ENCODE measurements at regions not wholly inside any gene's neighbourhood (a gene's known extent, or its start where the extent isn't known, plus 50 kb on each side); places are given as distances from the start of the nearest gene placed in this dataset.

DNA sequence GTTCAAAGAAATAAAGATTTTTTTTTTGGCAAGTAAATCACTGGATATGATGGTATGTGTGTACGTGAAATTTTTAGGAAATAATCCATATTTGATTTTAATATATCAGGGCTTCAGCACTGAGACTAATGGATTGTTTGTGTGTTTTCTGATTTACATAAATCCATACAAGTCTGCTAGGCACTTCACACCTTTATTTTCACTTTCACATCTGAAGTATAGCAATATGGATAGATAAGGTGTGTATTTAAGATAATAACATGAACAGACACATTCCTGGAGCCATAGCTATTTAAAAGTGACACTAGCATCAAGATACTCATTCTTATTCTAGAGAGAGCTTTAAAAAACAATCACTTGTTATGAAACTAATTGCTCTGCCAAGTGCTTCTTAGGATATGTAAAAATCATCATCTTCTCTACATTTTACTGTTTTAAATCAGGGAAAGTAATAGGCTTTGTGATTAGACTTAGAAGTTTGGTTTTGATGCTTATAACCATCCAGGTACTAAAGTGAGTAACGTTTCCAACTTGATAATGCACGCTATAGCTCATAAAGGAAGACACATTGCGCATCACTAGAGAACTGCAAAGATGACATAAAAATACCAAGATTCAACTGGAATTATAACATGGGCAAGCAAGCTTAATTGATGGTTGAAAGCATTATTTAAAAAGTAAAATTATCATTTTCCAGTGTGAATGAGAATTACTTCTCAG, 208.9 kb downstream of the ZEB2 start:
- H3K4me3 ChIP-seq (replicated peaks; ENCODE audit: low read depth, low read length): no peak overlapping the region
- no peak for DNase-seq (ENCODE audit: low read depth)
- TF ChIP-seq, protein P1, sequence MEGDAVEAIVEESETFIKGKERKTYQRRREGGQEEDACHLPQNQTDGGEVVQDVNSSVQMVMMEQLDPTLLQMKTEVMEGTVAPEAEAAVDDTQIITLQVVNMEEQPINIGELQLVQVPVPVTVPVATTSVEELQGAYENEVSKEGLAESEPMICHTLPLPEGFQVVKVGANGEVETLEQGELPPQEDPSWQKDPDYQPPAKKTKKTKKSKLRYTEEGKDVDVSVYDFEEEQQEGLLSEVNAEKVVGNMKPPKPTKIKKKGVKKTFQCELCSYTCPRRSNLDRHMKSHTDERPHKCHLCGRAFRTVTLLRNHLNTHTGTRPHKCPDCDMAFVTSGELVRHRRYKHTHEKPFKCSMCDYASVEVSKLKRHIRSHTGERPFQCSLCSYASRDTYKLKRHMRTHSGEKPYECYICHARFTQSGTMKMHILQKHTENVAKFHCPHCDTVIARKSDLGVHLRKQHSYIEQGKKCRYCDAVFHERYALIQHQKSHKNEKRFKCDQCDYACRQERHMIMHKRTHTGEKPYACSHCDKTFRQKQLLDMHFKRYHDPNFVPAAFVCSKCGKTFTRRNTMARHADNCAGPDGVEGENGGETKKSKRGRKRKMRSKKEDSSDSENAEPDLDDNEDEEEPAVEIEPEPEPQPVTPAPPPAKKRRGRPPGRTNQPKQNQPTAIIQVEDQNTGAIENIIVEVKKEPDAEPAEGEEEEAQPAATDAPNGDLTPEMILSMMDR (IDR thresholded peaks at IDR 0.05; ENCODE audit: low read length, missing control alignments): no peak

DNA sequence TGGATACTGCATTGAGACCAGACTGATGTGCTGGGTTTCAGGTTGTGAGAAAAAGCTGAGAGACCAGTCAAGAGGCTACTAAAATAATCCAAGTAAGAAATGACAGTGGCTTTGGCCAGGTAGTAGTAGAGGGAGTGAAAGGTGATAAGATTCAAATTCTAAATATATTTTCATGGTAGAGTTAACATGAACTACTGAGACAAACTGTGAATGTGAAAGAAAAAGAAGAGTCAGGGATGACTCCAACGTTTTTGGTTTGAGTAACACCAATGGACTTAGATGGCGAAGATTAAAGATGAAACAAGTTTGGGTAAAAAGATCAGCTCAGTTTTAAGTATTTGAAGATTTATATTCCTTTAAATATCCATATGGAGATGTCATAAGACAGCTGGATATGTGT, 209.4 kb downstream of the ZEB2 start:
- TF ChIP-seq, protein P1 (IDR thresholded peaks at IDR 0.05; ENCODE audit: low read length, missing control alignments): no peak
- DNase-seq (ENCODE audit: low read depth): no peak
- no peak overlapping the region for H3K4me3 ChIP-seq (replicated peaks; ENCODE audit: low read depth, low read length)

DNA sequence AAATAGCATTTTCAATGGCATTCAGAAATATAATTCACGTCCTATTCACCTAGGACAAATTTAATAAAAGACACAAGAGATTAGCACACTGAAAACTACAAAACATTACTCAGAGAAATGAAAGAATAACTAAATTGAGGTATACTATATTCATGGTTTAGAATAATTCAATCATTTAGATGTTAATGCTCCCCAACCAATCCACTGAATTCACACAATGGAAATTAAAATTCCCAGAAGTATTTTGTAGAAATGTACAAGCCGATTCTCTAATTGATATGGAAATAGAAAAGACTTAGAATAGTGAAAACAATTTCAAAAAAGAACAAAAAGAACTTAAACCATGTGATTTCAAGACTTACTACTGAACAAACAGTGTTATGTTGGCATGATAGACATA, 212.2 kb downstream of the ZEB2 start:
- TF ChIP-seq, protein P1 (IDR thresholded peaks at IDR 0.05; ENCODE audit: low read length, missing control alignments): no peak
- H3K4me3 ChIP-seq (replicated peaks; ENCODE audit: low read depth, low read length): no peak overlapping the region
- no peak for DNase-seq (ENCODE audit: low read depth)

GRCh38 chr2:144304202-144304601, 215.7 kb downstream of the ZEB2 start:
- DNase-seq (ENCODE audit: low read depth): no peak
- H3K4me3 ChIP-seq (replicated peaks; ENCODE audit: low read depth, low read length): no peak overlapping the region
- TF ChIP-seq, protein P1 (IDR thresholded peaks at IDR 0.05; ENCODE audit: low read length, missing control alignments): no peak

- no peak for DNase-seq (ENCODE audit: low read depth)
- no peak overlapping the region for H3K4me3 ChIP-seq (replicated peaks; ENCODE audit: low read depth, low read length)
- TF ChIP-seq, protein P1 (IDR thresholded peaks at IDR 0.05; ENCODE audit: low read length, missing control alignments): no peak
Measured at GRCh38 chr2:144300632-144301031, 219.3 kb downstream of the ZEB2 start.

- TF ChIP-seq, protein P1 (IDR thresholded peaks at IDR 0.05; ENCODE audit: low read length, missing control alignments): no peak
- no peak for DNase-seq (ENCODE audit: low read depth)
- H3K4me3 ChIP-seq (replicated peaks; ENCODE audit: low read depth, low read length): no peak overlapping the region
Measured at GRCh38 chr2:144290276-144290675, 229.6 kb downstream of the ZEB2 start.

- no peak for DNase-seq (ENCODE audit: low read depth)
- TF ChIP-seq, protein P1 (IDR thresholded peaks at IDR 0.05; ENCODE audit: low read length, missing control alignments): no peak
- H3K4me3 ChIP-seq (replicated peaks; ENCODE audit: low read depth, low read length): no peak overlapping the region
Measured at GRCh38 chr2:144288438-144288837, 231.5 kb downstream of the ZEB2 start.

All from fibroblast of pulmonary artery (primary cell).